ENCODE measurements at regions not wholly inside any gene's neighbourhood (a gene's known extent, or its start where the extent isn't known, plus 50 kb on each side); places are given as distances from the start of the nearest gene placed in this dataset.
"Not testable (repeated sequence)": the region's sequence is repeated elsewhere in the genome, so short reads cannot be mapped to it uniquely, and the experiment has no call there.

DNA sequence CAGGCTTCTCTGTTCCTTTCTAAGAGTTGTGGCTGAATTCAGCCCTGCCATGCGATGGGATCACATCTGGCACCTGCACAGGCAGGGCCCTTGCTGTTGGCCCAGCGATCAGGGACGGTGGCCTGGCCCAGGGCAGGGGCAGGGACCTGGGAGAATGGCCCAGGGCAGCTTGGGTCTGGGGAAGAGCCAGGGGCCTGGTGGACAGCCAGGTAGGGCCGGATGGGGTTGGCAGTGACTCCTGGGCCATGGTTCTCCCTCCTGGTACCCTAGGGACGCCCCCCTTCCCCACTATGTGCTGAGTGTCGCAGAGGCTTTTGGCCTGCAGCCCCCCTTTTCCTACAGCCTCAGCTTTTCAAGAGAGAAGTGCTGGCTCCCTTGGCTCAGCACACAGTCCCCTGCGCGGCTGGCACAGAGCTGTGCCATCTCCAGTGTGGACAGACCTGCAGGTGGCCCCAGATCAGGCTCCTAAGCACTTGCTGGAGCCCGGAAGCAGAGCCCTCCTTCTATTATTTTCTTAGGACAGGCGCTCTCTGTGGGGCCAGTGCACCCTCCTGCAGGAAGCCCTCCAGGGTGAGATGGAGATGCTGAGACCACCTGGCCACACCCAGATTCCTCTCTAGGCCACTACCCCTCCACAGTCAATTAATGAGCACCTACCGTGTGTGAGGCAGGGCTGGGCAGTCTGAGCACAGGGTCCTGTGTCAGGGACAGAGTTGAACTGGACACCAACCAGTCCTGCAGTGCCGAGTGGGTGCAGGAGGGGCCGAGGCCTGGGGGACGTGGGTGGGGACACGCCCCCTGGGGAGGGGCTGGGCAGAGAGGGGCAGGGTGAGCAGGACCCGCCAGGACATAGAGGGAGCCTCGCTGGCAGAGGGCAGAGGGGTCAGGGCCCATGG, 267.6 kb downstream of the ADGRD1 start:
- Histone ChIP-seq H3K27me3 (ENCODE audit: insufficient read depth, low read length) (peaks cover 3% of the 10 kb centered on the region), H3K4me1 (ENCODE audit: insufficient read depth, low read length) (no peaks in the 10 kb centered on the region), H3K4me3 (ENCODE audit: low read length) (no peak overlapping the region), H3K9me3 (ENCODE audit: low read depth, low read length) (no peaks in the 10 kb centered on the region)

DNA sequence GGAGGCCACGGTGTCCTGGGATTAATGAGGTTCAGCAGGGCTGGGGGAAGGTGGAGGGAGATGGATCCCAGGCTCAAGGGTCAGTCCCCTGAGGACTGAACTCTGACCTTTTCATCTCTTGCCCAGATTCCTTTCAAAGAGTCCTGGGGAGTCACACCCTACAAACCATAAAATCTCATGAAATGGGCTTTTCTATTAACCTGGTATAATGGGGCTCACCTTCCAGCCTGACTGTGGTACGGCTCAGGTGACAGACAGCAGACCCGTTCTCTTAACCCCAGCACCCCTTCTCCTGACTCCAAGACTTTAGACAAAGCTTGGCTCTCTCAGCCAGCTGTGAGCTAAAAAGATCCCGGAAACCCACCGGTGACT, 268.2 kb downstream of the ADGRD1 start:
- no peak overlapping the region for H3K4me3 ChIP-seq (ENCODE audit: low read length)
- no peaks in the 10 kb centered on the region for H3K4me1 ChIP-seq (ENCODE audit: insufficient read depth, low read length)
- peaks cover 3% of the 10 kb centered on the region for H3K27me3 ChIP-seq (ENCODE audit: insufficient read depth, low read length)
- H3K9me3 ChIP-seq (ENCODE audit: low read depth, low read length), result no peaks in the 10 kb centered on the region

DNA sequence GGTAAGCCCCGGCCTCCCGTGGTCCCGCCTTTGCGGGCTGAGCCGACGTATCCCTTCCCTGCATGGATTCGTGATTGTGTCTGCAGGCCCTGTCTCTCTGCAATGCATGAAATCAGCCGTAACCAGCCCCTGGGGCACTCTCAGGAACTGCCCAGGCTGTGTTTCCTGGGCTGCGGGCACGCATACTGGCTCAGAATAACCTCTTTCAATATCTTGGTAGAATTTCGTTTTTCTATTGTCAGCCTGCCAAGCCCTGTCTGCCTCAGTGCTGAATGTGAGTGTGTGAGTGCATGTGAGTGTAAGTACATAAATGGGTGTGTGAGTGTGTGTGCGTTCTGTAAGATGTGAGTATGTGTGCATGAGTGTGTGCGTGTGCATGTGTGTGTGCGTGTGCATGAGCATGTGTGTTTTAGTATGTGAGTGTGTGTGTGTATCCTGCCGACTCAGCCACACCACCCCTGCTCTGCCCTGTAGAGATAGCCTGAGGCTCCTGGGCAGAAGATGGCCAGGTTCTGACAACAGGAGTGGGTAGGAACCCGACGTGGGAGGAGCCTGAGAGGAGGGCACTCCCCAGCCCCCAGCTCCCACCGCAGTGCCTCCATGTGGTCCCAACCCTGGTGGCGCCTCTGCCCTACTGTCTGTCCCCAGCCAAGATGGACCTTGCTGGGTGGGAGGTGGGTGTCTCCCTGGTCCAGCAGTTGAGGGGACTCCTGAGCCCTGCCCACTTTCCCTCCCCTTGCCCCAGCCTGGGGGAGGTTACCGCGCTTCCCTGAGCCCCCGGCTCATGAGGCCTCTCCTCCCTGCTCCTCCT, 268.8 kb downstream of the ADGRD1 start:
- Histone ChIP-seq H3K27me3 (ENCODE audit: insufficient read depth, low read length) (peaks cover 3% of the 10 kb centered on the region), H3K4me1 (ENCODE audit: insufficient read depth, low read length) (no peaks in the 10 kb centered on the region), H3K4me3 (ENCODE audit: low read length) (no peak overlapping the region), H3K9me3 (ENCODE audit: low read depth, low read length) (no peaks in the 10 kb centered on the region)

DNA sequence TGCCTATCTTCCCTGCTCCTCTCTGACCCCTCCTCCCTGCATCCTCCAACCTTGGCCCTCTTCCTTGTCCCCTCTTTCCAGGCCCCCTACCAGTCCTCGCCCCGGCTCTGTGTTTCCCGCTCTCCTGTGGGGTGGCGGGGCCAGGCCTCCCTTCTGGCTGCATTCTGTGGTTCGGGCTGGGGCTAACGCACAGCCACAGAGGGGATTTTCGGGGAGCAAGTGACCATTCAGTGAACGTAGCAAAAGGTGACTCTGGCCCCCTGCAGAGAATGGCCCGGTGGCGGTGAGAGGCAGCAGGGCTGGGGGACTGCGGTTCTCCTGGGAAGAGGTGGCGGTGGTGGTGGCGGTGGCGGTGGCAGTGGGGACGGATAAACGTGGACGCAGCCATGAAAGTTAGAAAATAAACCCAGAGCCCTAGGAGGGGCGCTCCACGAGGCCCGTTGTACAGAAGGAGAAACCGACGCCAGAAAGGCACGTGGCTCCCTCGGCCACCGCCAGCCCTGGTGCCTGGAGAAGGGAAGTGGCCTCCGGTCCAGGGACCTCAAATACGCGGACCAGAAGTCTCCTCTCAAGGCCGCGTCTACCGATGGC, 269.6 kb downstream of the ADGRD1 start:
- H3K9me3 ChIP-seq (ENCODE audit: low read depth, low read length), result no peaks in the 10 kb centered on the region
- no peaks in the 10 kb centered on the region for H3K4me1 ChIP-seq (ENCODE audit: insufficient read depth, low read length)
- no peak overlapping the region for H3K4me3 ChIP-seq (ENCODE audit: low read length)
- no peaks in the 10 kb centered on the region for H3K27me3 ChIP-seq (ENCODE audit: insufficient read depth, low read length)

DNA sequence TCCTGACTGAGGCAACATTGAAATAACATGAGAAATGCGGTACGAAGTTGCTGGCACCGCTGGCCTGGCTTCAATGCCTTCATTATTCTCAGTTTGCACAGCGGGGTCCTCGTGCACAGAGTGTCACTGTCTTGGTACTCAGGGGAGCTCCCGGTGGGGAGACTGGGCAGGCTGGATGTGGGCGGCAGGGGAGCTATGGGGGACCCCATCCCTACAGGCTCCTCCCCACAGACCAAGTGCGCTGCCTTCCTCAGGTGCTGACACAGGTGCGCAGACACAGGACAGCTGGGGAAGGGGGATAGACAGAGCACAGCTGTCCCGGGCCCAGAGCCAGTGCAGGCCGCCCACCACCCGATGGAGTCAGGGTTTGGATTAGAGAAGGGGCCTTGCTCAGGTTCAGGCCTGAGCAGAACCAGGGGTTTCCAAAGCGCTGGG, 270.1 kb downstream of the ADGRD1 start:
- Histone ChIP-seq H3K27me3 (ENCODE audit: insufficient read depth, low read length) (no peaks in the 10 kb centered on the region), H3K4me1 (ENCODE audit: insufficient read depth, low read length) (no peaks in the 10 kb centered on the region), H3K9me3 (ENCODE audit: low read depth, low read length) (no peaks in the 10 kb centered on the region), H3K4me3 (ENCODE audit: low read length) (no peak overlapping the region)

DNA sequence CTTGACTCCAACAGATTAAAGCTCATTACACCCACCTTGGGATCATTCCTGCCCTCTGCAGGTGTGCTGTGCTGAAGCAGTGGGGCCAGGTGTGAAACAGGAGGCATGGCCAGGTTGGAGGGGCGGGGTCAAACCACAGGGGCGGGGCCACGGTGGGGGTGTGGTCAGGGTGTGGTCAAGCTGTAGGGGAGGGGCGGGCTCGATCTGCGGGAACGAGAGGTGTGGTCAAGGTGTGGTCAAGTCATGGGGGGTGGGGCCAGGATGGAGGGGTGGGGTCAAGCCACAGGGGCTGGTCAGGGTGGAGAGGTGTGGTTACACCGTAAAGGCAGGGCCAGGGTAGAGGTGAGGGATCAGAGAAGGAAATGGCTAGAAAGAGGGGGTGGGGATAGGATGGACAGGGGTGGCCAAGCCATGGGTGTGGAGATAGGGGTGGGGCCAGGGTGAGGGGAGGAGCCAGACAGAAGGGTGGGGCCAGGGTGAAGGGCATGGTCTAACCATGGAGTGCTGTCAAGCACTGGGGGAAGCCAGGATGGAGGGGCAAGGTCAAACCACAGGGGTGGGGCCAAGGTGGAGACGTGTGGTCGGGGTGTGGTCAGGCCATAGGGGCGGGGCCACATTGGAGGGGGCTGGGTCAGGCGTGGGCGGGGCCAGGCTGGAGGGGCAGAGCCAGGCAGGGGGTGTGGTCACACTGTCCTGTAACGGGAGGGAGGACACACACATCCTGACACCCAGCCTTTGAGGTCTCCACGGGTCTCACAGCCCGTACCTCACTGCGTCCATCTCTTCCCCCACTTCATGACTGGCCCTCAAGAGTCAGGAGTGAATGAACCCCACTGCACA, 270.7 kb downstream of the ADGRD1 start:
- not testable (repeated sequence) for H3K4me3 ChIP-seq (ENCODE audit: low read length); H3K27me3 ChIP-seq (ENCODE audit: insufficient read depth, low read length); H3K4me1 ChIP-seq (ENCODE audit: insufficient read depth, low read length); H3K9me3 ChIP-seq (ENCODE audit: low read depth, low read length)

DNA sequence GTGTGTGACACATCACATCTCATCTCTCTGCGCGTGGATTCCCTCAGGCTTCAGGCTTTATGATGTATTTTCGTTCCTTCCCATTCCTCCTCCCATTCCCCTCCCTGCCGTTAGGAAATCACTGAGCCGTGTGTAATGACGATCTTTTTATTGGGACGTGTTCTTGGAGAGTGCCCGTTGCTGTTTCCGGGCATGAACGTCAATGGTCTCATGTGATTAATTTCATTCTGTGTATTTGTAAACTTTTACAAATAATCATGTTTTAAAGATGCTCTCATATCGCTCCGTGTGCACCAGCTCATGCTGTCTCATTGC, 271.3 kb downstream of the ADGRD1 start:
- not testable (repeated sequence) for H3K9me3 ChIP-seq (ENCODE audit: low read depth, low read length); H3K27me3 ChIP-seq (ENCODE audit: insufficient read depth, low read length); H3K4me3 ChIP-seq (ENCODE audit: low read length); H3K4me1 ChIP-seq (ENCODE audit: insufficient read depth, low read length)

DNA sequence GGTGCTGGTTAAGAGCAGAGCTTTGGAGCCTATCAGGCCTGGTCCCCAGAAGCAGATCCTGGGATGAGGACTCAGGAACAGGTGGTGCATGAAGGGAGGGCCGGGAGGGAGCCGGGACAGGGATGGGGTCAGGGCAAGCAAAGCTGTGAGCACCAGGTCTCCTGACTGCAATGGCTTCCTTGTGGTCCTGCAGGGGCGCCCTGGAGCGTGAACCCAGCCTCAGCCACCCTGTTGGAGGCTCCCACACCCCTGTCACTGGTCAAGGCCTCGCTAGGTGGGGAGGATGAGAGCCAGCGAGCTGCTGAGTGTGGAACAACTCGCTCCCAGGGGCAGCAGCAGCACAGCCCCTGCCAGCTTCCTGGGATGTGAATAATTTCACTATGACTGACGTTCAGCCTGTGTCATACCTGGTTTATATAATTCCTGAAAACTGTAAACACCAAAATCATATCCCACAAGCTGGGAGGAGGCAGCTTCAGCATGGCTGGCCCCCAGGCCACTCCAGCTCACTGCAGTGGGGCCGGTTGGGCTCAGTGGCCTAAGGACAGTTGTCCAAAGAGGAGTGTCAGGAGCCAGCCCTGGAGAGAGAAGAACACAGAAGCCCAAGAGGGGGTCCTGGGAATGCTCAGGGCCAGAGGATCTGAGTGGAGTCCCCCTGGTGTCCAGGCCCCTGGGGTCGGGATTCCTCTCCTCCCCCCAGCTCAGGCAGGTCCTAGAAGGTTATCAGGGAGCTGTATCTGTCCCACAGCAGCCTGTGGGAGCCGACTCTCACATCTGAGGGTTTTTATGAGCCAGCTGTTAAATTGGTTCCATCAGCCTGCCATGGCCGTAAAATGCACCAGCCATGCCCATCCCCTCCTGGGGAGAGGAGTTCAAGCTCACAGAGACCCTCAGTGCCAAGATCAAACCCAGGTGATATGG, 272.9 kb downstream of the ADGRD1 start:
- H3K27me3 ChIP-seq (ENCODE audit: insufficient read depth, low read length), result peaks cover 6% of the 10 kb centered on the region
- H3K4me3 ChIP-seq (ENCODE audit: low read length), result no peak overlapping the region
- no peaks in the 10 kb centered on the region for H3K9me3 ChIP-seq (ENCODE audit: low read depth, low read length)
- no peaks in the 10 kb centered on the region for H3K4me1 ChIP-seq (ENCODE audit: insufficient read depth, low read length)

DNA sequence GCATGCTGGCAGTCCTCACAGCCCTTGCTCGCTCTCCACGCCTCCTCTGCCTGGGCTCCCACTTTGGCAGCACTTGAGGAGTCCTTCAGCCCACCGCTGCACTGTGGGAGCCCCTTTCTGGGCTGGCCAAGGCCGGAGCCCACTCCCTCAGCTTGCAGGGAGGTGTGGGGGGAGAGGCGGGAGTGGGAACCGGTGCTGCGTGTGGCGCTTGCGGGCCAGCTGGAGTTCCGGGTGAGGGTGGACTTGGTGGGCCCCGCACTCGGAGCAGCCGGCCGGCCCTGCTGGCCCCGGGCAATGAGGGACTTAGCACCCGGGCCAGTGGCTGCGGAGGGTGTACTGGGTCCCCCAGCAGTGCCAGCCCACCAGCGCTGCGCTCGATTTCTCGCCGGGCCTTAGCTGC, 273.9 kb downstream of the ADGRD1 start:
- not testable (repeated sequence) for H3K4me3 ChIP-seq (ENCODE audit: low read length); H3K4me1 ChIP-seq (ENCODE audit: insufficient read depth, low read length)

DNA sequence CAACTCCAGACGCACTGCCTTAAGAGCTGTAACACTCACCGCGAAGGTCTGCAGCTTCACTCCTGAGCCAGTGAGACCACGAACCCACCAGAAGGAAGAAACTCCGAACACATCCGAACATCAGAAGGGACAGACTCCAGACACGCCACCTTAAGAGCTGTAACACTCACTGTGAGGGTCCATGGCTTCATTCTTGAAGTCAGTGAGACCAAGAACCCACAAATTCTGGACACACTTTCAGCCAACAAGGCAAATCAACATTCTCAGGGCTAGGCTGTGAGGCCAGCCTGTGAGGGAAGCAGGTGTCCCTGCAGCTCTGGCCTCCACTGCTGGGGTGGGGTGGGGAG, 275.3 kb downstream of the ADGRD1 start:
- H3K27me3 ChIP-seq (ENCODE audit: insufficient read depth, low read length); H3K4me1 ChIP-seq (ENCODE audit: insufficient read depth, low read length); H3K4me3 ChIP-seq (ENCODE audit: low read length); H3K9me3 ChIP-seq (ENCODE audit: low read depth, low read length): not testable (repeated sequence)

More for the DNA sequence above, 273.9 kb downstream of the ADGRD1 start:
- H3K9me3 ChIP-seq (ENCODE audit: low read depth, low read length); H3K27me3 ChIP-seq (ENCODE audit: insufficient read depth, low read length): not testable (repeated sequence)

DNA sequence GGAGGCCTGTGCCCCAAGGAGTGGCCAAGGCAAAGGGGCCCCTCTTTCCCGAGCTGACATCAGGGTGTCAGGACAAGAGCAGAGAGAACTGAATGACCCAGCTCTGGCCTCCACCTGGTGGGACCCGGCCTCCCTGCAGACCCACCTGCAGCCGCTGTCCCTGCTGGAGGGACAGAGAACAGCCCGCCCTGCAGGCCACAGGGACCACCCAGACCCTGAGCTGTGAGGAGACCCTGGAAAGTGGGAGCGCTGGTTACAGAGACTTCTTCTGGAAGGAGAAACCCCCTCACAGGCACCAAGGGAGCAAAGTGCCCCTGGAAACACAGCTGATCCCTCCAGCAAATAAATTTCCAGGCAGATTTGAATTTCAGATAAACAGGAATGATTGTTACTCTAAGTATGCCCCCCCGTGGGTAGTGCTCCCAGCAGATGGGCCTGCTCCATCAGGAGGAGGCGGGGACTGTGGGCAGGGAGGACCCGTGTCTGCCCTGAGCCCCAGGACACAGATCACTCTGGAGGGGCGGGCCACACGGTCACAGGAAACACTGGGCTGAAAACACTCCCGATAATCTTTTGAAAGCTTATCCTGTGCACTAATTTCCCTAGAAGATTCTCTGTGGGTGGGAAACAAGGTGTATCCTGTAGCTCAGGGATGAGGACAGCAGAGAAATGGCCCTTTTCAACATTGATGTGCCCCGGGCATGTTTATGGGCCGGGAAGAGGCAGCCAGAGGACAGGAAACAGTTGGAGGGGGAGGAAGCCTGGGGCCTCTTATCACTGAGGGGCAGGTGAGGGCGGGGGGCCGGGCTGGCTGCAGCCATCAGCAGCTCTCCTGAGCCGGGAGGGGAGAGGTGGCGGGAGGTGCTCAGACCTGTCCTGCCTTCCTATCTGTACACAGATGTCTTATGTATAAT, 276.0 kb downstream of the ADGRD1 start:
- peaks cover 6% of the 10 kb centered on the region for H3K27me3 ChIP-seq (ENCODE audit: insufficient read depth, low read length)
- H3K9me3 ChIP-seq (ENCODE audit: low read depth, low read length), result no peaks in the 10 kb centered on the region
- no peak overlapping the region for H3K4me3 ChIP-seq (ENCODE audit: low read length)
- H3K4me1 ChIP-seq (ENCODE audit: insufficient read depth, low read length), result no peaks in the 10 kb centered on the region

DNA sequence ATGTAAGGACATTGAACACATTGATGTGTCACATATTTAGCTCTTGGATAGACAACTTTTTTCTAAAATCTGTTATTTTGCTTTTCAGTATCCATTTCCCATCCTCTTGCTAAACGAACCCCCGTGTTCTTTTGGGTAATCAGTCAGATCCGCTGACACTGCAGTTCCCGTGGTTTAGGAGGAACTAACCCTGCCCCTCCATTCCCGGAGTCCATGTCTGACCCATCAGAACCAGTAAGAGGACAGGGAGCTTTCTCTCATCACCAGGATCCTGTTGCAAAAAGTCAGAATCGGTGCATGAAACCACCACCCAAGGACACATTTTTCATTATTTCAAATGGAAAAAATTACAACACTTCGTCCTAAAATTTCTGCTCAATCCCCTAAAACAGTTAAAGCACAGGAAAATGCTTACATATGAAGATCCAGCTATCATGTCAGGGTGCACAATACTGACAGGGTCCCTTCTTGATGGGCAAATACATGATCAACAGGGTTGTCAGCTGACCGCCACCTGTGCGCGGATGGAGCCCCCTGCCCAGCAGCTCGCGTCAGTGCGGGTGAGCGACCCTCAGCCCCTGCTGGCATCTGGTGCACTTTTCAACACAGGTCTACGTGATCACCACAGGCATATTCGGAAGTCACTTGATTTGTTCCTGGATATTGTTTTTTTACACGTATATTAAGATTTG, 276.8 kb downstream of the ADGRD1 start:
- Histone ChIP-seq H3K4me3 (ENCODE audit: low read length) (no peak overlapping the region), H3K9me3 (ENCODE audit: low read depth, low read length) (no peaks in the 10 kb centered on the region), H3K4me1 (ENCODE audit: insufficient read depth, low read length) (no peaks in the 10 kb centered on the region), H3K27me3 (ENCODE audit: insufficient read depth, low read length) (peaks cover 6% of the 10 kb centered on the region)

Measured in mononuclear cell (primary cell).